Activated CD4-positive, alpha-beta T cell treated with anti-CD3 and anti-CD28 coated beads, Interleukin-2, amount 50 U/mL, for 24 hours (primary cell): ENCODE measurements at regions not wholly inside any gene's neighbourhood (a gene's known extent, or its start where the extent isn't known, plus 50 kb on each side); places are given as distances from the start of the nearest gene placed in this dataset.

Source experiments
- DNase-seq, 2 donors: peaks; one replicate each; pipeline ENCODE4 v3.0.0-alpha.2; 2020; ENCODE audit warnings: low read depth in 1 of 2, low spot score in 1 of 2

DNA sequence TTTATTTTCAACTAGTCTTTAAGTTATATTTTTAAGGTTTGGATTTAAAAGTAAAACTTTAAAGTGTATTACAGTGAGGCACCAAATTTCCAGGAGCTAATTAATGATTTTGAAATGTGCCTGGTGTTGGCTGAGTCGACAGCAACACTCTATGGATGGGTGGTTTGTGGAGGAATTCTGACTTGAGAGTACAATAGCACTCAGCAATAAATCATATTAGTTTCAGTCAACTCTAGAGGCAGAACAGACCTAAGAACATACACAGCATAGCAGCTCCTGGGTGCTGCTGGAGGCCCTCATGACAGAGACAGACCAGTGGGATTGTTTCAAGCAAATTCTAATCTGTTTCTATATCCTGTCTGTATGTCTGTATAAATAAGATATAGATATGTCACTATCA is 673.4 kb downstream of the TRIML1 start:
- DNase-seq = no peak

DNA sequence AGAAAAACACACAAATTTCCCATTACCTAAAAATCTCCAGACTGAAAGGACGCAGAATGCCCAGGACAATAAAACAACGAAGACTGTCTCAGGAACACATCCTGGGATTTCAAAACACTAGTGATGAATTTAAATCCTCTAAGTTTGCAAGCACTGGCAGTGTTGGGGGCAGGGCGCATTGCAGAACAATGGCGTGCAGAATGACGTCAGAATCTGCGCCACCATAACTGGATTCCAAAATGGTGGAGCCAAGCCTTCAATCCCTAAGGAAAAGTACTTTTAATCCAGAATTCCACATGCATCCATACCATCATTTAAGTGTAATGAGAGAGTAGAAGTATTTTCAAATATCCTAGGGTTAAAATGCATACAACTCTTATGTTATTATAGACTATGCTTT is 679.1 kb downstream of the TRIML1 start:
- DNase-seq = no peak

DNA sequence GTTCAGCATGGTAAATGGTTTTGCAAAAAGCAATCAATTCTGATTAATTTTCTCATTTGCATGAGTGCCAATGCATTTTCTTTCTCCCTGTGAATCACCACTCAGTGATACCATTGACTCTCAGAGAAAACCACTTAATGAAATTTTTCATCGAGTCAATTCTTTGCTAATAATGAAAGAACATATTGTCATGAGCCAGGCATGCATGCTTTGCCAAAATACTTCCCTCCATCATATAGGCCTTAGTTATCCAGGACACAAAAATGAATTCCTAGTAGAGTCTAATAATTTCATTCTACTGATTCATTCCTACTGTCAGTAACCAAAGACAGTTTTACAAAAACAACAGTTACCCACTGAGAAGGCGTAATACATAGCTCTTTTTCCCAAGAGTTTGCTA is 680.0 kb downstream of the TRIML1 start:
- DNase-seq = no peak

DNA sequence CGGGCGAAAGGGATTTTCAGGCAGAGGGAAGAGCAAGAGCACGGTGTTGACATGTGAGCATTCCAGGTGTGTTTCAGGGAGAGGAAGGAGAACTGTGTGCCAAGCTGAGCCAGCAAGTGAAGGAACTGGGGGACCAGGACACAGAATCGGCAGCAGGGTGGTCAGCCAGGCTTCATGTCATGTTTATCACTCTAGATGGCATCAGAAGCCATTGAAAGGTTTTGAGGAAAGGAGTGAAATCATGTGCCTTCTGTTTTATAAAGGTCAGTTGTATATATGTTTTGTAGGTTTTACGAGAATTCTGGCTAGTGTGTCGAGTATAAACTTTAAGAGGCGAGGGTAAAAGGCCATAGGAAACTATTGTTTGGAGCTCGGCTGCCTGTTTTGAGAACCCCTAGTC is 682.3 kb downstream of the TRIML1 start:
- no peak for DNase-seq

DNA sequence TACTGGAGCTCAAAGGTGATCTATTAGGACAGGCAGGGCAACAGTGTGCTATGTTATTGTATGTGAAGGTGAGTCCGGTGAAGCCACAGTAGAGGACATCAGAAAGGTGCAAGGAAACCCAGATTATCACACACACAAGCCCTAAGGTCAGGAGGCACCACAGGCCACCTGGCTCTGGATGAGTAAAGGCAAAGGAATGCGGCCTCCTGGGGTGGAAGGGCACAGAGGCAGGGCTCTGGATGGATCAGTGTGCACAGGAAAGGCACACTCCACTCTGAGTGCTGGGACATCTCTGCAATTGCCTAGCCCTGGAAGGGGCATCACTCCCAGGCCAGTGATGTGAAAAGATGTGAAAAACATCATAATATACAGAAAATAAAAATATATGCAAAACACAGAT is 683.5 kb downstream of the TRIML1 start:
- no peak for DNase-seq

DNA sequence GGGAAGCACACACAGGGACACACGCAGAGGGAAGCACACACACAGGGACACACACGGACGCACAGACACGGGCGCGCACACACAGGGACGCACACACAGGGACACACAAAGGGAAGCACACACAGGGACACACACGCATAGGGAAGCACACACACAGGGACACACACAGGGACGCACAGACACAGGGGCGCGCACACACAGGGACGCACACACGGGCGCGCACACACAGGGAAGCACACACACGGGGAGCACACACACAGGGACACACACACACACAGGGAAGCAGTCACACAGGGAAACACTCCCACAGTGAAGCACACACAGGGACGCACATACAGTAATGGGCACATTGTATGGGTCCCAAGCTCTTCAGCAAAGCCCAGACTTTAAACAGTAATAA is 685.3 kb downstream of the TRIML1 start:
- DNase-seq = no peak

DNA sequence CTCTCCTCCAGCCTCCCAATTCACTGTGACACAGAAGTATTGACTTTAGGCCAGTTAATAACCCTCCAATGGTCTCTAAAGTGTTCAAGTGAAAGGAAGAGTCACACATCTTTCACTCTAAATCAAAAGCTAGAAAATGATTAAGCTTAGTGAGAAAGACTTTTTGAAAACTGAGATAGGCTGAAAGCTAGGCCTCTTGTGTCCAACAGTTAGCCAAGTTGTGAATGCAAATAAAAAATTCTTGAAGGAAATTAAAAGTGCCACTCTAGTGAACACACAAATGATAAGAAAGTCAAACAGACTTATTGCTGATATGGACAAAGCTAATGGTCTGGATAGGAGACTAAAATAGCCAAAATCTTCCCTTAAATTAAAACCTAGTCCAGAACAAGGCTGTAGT is 687.2 kb downstream of the TRIML1 start:
- no peak for DNase-seq

DNA sequence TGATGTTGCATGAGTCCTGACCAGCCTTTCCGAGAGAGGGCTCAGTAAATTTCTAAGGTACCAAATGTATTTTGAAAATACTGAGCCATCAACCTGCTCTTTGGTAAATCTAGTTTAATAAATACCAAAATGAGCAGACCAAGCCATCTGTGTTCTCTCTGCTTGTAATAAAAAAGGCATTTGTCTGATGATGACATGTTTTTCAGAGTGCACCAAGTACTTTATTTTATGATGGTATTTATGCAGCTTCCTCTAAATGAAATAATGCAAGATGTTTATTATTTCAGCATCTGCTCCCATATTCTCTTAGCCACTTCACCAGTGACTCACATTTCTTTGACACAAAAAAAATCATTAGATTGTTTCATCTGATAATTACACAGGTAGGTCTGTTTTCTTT is 700.5 kb downstream of the TRIML1 start:
- DNase-seq = no peak

DNA sequence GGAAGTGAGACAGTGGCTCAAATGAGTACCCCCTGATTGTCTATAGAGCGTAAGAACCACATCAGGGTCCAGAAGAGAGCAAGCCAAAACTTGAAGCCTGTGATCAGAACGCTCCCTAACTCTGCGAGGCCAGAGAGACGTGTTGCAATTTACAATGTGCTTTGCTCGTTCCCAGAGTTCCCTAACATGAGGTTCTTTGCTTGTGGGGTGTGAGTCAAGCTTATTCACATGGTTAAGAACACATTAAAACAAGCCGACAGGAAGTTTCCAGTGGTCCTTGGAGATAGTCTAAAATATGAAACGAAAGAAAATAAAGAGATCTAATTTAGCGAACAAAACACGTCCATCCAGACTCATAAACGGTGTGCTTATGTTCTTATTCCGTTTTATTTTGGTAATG is 702.3 kb downstream of the TRIML1 start:
- no peak for DNase-seq

DNA sequence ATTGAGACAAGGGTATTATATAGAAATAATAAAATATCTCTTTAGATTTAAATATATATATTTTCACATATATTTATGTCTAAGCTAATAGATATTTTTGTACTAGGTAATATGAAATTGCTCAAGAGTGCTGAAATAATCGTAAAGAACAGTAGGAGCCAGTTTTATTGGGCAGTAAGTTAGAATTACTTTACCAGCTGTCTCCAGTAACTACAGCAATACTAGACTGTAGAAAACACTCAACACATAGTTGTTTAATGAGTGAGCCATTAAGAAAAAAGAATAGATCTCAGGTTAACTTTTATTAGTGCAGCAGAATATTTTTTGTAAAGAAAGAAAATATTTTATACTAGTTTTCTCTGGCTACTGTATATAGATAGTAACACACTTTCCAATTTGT is 715.2 kb downstream of the TRIML1 start:
- DNase-seq = no peak

DNA sequence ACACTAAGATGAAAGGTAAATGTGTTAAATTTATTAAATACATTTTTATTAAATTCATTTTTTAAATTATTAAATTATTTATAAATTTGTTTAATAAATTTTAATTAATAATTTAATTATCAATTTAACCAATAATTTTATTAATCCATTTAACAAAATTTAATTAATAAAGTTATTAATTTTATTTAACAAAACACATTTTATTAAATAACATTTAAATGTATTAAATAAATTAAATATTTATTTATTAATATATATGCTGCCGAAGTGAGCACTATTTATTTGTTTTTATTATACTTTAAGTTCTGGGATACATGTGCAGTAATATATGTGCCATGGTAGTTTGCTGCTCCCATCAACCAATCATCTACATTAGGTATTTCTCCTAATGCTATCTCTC is 719.5 kb downstream of the TRIML1 start:
- DNase-seq = no peak

DNA sequence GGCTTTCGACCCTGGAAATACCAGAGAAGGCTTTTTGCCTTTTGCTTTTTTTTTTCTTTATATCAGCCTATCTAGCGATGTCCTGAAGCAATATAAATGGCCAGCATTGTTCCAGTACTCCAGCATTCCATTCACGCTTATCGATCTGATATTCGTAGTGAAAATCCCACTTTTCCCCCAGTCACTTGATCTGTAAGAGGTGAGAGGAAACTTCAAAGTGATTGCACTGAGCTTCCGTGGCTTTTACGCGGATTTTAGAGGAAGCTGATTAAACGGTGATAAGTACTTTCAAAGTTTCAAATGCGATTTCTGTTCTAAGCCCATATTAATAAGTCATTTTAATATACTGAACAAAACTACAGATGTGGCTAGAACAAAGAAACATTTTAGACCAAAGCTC is 725.5 kb downstream of the TRIML1 start:
- no peak for DNase-seq

DNA sequence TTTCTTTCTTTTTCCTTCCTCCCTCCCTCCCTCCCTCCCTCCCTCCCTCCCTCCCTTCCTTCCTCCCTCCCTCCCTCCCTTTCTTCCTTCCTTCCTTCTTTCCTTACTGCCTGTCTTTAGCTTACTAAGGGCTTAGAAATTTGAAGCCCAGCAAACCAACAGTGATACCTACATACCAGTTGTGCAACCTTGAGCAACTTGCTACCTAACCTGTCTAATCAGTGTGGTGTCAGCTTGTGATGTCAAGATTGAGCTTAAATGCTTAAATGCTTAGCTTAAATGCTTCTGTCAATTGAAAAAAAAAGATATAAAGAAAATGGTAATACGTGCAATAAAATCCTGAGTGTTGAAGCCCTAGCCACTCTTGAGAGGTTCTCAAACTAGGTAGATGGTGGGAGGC is 728.6 kb downstream of the TRIML1 start:
- DNase-seq = no peak

DNA sequence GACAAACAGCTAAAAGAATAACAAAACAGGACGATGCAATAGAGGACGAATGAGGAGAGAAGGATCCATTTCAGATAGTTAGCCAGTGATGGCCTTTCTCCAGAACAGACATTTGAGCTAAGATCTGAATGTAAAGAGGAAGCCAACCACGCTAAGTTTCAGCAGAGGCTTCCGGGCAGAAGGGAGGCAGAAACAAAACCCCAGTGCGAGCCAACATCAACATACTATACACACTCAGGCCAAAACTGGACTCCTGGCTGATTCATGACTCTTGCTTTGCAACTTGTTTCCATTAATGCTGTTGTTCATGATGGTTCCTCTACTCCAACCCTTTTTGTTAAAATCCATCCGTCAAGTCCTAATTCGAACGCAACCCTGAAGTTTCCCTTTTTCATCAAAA is 730.3 kb downstream of the TRIML1 start:
- DNase-seq = no peak

DNA sequence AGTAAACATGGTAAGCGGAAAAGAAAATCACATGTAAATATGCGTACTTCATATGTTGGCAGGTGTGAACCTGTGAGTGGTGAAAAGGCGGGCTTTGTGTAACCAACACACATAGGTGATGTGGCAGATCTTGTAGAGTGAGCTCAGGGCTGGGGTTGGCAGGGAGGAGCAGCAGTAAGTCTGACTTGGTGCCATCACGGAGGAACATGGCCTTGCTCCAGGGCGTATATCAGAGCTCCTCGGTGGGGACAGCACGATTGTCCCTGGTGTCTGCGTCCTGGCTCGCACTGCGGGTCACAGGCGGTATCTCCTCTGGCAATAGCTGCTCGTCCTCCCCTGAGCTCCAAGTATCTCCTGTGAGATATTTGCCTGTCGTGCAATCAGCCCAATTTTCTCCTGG is 733.6 kb downstream of the TRIML1 start:
- DNase-seq = no peak

DNA sequence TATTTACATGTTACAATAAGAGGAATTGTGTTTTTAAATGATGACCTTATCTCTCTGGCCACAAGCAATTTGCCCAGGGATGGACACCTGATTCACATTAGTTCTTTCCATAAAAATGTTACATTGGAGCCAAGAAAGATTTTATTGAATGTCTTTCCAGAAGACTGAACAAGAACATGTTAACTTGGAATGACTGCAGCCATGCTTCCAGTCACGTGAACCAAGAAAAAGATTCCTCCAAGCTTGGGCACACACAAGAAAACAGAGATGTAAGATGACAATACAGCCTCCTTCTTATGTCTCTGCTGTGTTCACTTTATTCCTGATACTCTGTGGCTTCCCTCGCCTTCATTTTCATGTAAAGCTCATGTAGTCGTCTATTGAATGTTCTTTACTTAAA is 737.6 kb downstream of the TRIML1 start:
- DNase-seq = no peak

DNA sequence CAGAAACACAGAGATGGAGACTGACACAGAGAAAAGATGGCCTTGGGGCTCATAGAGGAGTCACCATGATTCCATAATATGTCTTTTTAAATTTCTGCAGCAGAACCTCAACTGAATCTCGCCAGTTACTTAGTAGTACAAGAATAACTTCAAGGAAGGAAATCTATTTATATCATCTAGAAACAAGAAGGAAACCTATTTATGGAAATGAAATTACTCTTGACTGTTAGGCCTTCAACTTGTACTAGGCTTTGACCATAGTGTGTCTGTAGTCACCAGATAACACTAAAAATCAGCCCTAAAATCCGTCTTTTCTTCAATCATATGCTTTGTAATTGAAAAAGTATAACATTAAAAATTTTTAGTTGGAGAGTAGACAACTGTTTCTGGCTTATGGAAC is 740.4 kb downstream of the TRIML1 start:
- no peak for DNase-seq

DNA sequence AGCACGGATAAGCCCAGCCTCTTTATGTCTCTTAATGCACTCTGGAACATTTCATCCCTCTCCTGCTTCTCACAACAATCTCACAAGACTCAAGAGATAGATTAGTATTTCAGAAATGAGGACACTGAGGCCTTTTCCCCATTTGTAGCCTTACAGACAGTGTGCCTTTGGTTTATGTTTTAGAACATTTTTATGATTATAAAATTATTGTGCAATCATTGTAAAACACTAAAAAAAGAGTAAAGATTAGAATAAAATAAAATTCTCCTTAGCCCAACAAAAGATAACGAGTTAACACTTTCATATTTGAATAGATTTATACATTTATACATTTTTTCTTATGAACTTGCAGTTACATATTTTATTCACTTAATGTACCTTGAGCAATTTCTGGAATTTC is 748.7 kb downstream of the TRIML1 start:
- no peak for DNase-seq

DNA sequence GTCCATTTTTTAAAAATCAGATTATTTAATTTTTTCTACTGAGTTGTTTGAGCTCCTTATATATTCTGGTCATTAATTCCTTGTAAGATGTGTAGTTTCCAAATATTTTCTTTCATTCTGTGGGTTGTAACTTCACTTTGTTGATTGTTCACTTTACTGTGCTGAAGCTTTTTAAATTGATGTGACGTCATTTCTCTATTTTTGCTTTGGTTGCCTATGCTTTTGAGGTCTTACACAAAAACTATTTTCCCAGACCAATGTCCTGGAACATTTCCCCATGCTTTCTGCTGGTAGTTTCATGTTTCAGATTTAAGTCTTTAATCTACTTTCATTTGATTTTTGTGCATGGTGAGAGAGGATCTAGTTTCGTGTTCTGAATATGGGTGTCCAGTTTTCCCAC is 753.6 kb downstream of the TRIML1 start:
- DNase-seq = no peak

DNA sequence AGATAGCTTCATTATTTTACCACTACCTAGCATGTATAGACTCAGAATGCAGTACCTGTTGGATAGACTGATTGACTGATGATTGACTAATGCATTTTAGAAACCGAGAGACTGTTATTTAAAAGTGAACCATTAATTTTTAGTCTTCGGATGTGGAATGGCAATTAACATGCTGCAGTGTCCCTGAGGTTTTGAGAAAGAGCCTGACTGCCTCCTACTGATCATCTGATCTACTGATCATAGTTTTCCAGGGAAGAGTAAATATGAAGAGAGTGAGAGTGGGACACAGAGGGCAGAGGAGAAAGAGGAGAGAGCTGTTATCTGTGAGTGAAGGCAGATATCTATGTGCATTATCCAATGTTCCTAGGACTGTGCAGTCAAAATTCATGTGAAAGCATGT is 764.7 kb downstream of the TRIML1 start:
- no peak for DNase-seq

DNA sequence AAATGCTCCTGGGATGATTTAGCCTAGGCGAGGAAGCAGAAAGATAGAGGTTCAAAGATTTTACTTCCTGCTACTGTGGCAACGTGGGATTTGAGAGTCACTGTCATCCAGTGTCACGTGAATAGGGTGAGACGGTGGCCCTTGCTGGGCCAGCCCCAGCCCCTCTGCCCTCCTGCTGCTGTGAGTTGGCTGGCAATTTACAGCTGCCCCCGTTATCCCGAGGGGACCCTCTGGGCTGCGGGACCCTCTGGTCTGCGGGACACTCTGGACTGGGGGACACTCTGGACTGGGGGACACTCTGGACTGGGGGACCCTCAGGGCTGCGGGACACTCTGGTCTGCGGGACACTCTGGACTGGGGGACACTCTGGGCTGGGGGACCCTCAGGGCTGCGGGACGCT is 765.4 kb downstream of the TRIML1 start:
- DNase-seq = no peak

DNA sequence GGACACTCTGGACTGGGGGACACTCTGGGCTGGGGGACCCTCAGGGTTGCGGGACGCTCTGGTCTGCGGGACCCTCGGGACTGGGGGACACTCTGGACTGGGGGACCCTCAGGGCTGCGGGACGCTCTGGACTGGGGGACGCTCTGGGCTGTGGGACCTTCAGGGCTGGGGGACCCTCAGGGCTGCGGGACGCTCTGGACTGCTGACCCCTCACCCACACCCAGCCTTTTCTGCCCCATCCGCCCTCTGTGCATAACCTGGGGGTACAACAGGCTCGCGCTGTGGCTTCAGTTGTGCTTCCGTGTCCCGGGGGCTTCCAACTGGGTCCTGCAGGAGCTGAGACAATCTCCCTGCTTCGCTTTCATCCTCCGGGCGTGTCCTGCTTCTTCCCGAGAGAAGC is 766.0 kb downstream of the TRIML1 start:
- no peak for DNase-seq

DNA sequence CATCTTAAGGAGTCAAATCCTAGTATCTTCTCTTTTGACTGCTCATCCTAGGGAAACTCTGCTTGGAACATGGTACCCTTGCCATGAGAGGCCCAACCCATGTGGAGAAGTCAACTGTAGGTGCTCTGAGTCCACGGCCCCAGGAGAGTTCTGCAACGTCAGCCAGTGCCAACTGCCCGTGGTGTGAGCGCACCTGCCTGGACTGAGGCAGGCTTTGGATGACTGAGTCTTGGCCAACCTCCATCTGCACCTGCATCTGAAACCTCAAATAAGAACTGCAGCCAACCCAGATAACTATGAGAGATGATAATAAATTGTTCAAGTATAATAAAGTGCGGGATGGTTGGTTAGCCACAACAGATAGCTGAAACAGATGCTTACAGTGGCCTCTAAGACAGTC is 772.0 kb downstream of the TRIML1 start:
- no peak for DNase-seq

DNA sequence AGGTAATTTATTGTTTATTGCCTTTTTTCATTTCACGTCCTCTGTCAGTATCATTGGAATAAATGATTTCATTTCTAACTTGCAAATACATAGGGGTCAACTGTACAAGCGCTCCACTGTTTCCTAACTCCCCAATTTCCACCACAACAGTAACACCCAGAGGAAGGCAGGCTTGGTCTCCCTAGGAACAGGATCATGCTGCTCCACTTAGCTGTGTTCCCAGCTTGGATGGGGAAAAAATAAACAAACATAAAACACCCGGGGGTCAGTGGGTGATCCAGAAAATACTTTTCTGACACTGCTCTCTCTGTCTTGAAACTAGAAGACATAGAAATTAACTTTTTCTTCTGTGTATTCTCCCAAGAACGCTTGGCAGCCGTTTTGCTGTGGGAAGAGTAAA is 772.5 kb downstream of the TRIML1 start:
- no peak for DNase-seq
